ENCODE measurements at regions not wholly inside any gene's neighbourhood (a gene's known extent, or its start where the extent isn't known, plus 50 kb on each side); places are given as distances from the start of the nearest gene placed in this dataset.

DNA sequence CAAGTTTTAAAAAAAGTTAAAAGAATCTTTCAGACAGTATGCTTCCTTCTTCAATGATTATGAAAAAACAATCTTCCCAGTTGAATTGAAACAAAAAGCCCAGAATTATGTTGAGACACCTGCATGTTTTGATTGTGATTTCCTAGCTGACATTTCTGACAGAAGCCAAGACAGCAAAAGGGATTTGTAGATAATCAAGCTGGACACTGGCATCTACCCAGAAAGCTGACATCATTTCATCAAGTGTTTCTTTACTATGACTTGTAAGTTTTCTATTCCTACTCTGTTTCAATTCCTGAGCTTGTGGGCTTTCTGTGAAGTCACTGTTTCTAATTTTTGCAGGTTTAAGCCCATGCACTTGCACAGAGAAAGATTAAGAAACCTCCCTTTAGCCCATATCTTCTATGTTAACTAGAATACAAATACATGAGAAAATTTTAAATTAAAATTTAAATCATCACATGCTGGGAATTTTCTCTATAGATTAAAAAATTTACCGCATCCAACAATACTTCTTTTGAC lies 82.9 kb upstream of the CCDC85A start:
- TF ChIP-seq CTCF (IDR thresholded peaks at IDR 0.05) (no peak), EZH2phosphoT487 (IDR thresholded peaks at IDR 0.05) (no peak), EZH2 (IDR thresholded peaks at IDR 0.05) (no peak)
